ENCODE measurements at regions not wholly inside any gene's neighbourhood (a gene's known extent, or its start where the extent isn't known, plus 50 kb on each side); places are given as distances from the start of the nearest gene placed in this dataset.

DNA sequence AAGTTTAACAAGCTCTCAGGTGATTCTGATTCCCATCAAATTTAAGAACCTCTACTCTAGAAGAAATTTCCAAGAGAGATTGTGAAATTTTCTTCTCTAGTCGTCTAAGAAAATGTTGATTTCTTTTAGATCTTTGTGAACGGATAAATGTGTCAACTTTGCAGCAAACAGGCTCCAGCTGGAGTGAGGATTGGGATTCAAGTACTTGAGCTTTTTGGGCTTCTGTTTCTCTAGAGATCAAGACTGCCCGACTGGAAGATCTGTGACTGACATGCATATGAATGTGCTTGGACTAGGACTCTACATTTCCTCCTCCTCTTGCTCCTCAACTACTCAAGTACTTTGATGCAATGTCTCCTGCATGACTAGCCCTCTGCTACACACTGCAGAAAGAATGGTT lies 388.3 kb downstream of the TMEM38B start:
- TF ChIP-seq POLR2AphosphoS5 (IDR thresholded peaks at IDR 0.05; ENCODE audit: insufficient read depth, low read depth, low read length) (no peak), CTCF (IDR thresholded peaks at IDR 0.05; ENCODE audit: extremely low read depth in 1 of 2, insufficient read depth in 1 of 2, low read depth in 1 of 2, low read length in 2 of 2) (no peak), EZH2 (IDR thresholded peaks at IDR 0.05; ENCODE audit: borderline replicate concordance, low read depth, low read length, severe bottlenecking) (no peak), MAX (IDR thresholded peaks at IDR 0.05; ENCODE audit: insufficient read depth, insufficient read length) (no peak), POLR2A (IDR thresholded peaks at IDR 0.05; ENCODE audit: low read depth, low read length) (no peak), FOS (IDR thresholded peaks at IDR 0.05; ENCODE audit: borderline replicate concordance, insufficient read depth, low read length) (no peak), JUN (IDR thresholded peaks at IDR 0.05; ENCODE audit: borderline replicate concordance, insufficient read depth, insufficient read length, low read depth) (no peak), GATA2 (IDR thresholded peaks at IDR 0.05; ENCODE audit: insufficient read depth, insufficient read length, low read depth, low read length) (no peak)
